Breast epithelium (tissue), 4 donors: ENCODE measurements at regions not wholly inside any gene's neighbourhood (a gene's known extent, or its start where the extent isn't known, plus 50 kb on each side); places are given as distances from the start of the nearest gene placed in this dataset.

Experiments
- DNase-seq, 2 donors: peaks; one replicate each; pipeline ENCODE4 v3.0.0-alpha.2; 2019; ENCODE audit warnings: low spot score in 2 of 2
- H3K27ac ChIP-seq, 2 donors: fragments of 200-600 bp; sonication (generic) in 1 of 2; one replicate each; pipeline ENCODE4 v1.5.1; 2016 to 2019; ENCODE audit warnings: mild to moderate bottlenecking in 1 of 2
- H3K27me3 ChIP-seq, 2 donors: fragments of 200-600 bp; sonication (generic) in 1 of 2; one replicate each; pipeline versions ENCODE4 v1.5.1 to v1.6.0; 2017 to 2019; ENCODE audit warnings: control low read depth in 1 of 2, mild to moderate bottlenecking in 1 of 2
- H3K36me3 ChIP-seq: fragments of 200-600 bp; one replicate; pipeline ENCODE4 v1.5.1; 2019
- H3K4me1 ChIP-seq, 2 donors: fragments of 200-600 bp; sonication (generic); one replicate each; pipeline ENCODE4 v1.5.1; 2016 to 2019; ENCODE audit warnings: control low read depth in 1 of 2
- H3K4me3 ChIP-seq, 3 donors: fragments of 200-600 bp; sonication (generic); 1 replicate in 2 of 3; 2 replicates in 1 of 3; pipeline ENCODE4 v1.5.1; 2016 to 2019; ENCODE audit warnings: mild to moderate bottlenecking in 3 of 3, moderate library complexity in 2 of 3
- H3K9me3 ChIP-seq, 2 donors: fragments of 200-600 bp; sonication (generic) in 1 of 2; one replicate each; pipeline ENCODE4 v1.5.1; 2016 to 2019; ENCODE audit warnings: control low read depth in 1 of 2
- POLR2A ChIP-seq: fragments of 450-650 bp; IDR thresholded peaks from one replicate; pipeline ENCODE4 v1.6.1; 2016; ENCODE audit warnings: antibody characterized with exemption, mild to moderate bottlenecking, moderate library complexity
- POLR2AphosphoS5 ChIP-seq, 3 donors: sonication (generic); formaldehyde crosslinking; IDR thresholded peaks; one replicate each; pipeline ENCODE4 v1.6.1; 2017; ENCODE audit warnings: antibody characterized with exemption in 3 of 3
- intact Hi-C: fragments of 100-400 bp; cut with DNase I; formaldehyde crosslinking; loops from one replicate; pipeline ENCODE4 v1.15.1; 2023; ENCODE audit warnings: low total_unique reads
- TF ChIP-seq, protein P1 (sequence below), 3 donors: fragments of 450-650 bp; IDR thresholded peaks; one replicate each; pipeline ENCODE4 v1.5.1; 2016 to 2017; ENCODE audit warnings: antibody characterized with exemption in 3 of 3, mild to moderate bottlenecking in 3 of 3, moderate library complexity in 3 of 3

DNA sequence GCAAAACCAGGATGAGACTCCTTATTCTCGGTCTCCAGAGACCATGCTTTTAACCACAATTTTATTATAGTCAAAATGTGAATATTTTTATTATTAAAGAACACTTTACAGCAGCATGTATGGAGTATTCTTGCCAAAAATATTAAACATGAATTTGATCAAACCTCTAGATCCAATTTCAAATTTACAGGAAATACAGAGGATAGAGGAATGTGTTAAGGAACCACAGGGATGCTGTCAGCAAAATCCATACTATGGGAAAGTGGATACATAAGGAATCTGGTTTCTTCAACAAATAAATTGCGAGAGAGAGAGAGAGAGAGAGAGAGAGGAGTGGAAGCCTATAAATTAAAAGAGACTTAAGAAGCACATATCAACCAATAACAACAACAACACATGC is 348.2 kb upstream of the NUDT12 start:
- TF ChIP-seq, protein P1, sequence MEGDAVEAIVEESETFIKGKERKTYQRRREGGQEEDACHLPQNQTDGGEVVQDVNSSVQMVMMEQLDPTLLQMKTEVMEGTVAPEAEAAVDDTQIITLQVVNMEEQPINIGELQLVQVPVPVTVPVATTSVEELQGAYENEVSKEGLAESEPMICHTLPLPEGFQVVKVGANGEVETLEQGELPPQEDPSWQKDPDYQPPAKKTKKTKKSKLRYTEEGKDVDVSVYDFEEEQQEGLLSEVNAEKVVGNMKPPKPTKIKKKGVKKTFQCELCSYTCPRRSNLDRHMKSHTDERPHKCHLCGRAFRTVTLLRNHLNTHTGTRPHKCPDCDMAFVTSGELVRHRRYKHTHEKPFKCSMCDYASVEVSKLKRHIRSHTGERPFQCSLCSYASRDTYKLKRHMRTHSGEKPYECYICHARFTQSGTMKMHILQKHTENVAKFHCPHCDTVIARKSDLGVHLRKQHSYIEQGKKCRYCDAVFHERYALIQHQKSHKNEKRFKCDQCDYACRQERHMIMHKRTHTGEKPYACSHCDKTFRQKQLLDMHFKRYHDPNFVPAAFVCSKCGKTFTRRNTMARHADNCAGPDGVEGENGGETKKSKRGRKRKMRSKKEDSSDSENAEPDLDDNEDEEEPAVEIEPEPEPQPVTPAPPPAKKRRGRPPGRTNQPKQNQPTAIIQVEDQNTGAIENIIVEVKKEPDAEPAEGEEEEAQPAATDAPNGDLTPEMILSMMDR (IDR thresholded peaks at IDR 0.05) = no peak
- TF ChIP-seq POLR2AphosphoS5 (IDR thresholded peaks at IDR 0.05) = no peak
- no peak for TF ChIP-seq POLR2A
- no peaks in the 10 kb centered on the region for H3K27me3 ChIP-seq
- no peak overlapping the region for H3K27ac ChIP-seq
- no peaks in the 10 kb centered on the region for H3K4me1 ChIP-seq
- intact Hi-C loops = no loop called here
- H3K36me3 ChIP-seq = no peaks in the 10 kb centered on the region
- no peak for DNase-seq
- no peaks in the 10 kb centered on the region for H3K9me3 ChIP-seq
- no peak overlapping the region for H3K4me3 ChIP-seq

DNA sequence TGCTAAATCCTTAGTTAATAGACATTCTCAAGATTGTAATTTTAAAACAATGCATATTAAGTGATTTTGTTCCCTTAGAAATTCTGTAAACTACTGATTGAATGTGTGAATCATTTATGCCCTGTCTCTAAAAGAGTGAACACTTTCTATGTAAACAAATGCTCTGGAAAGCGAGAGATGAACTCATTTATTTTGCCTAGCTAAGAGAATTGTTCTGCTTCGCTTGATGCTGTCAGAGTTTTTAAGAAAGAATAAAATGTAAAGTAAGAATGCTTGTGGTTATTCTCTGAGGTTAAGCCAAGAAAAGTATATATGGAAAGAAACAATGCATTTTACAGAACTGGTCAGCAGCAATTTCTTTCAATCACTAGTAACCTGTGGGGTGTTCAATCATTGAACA is 347.4 kb upstream of the NUDT12 start:
- Histone ChIP-seq H3K4me1 (no peaks in the 10 kb centered on the region), H3K36me3 (no peaks in the 10 kb centered on the region), H3K9me3 (no peaks in the 10 kb centered on the region), H3K27me3 (no peaks in the 10 kb centered on the region), H3K27ac (no peak overlapping the region), H3K4me3 (no peak overlapping the region)
- TF ChIP-seq, protein P1 (IDR thresholded peaks at IDR 0.05) = no peak
- TF ChIP-seq POLR2AphosphoS5 (IDR thresholded peaks at IDR 0.05) = no peak
- TF ChIP-seq POLR2A = no peak
- no peak for DNase-seq
- intact Hi-C loops = no loop called here

DNA sequence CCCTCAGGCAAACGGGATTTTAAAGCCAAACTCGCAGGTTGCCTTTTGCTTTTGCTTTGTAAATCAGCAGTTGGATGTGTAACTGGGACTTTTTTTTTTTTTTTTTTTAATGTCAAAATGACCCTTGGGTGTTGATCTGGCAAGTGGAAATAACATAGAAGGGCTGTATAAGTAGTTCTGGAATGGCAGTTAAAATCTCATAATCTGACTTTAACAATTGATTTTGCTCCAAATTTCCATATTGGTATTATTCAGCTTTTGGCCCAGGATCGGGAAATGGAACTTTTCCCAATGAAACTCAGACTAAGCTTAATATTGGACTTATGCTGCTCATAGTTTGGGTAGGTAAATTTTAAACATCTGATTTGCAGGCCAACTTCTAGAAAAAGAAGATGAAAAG is 346.8 kb upstream of the NUDT12 start:
- Histone ChIP-seq H3K27me3 (no peaks in the 10 kb centered on the region), H3K4me1 (no peaks in the 10 kb centered on the region), H3K27ac (no peak overlapping the region), H3K4me3 (no peak overlapping the region), H3K36me3 (no peaks in the 10 kb centered on the region), H3K9me3 (no peaks in the 10 kb centered on the region)
- intact Hi-C loops = no loop called here
- TF ChIP-seq, protein P1 (IDR thresholded peaks at IDR 0.05) = no peak
- no peak for TF ChIP-seq POLR2A
- TF ChIP-seq POLR2AphosphoS5 (IDR thresholded peaks at IDR 0.05) = no peak
- no peak for DNase-seq

DNA sequence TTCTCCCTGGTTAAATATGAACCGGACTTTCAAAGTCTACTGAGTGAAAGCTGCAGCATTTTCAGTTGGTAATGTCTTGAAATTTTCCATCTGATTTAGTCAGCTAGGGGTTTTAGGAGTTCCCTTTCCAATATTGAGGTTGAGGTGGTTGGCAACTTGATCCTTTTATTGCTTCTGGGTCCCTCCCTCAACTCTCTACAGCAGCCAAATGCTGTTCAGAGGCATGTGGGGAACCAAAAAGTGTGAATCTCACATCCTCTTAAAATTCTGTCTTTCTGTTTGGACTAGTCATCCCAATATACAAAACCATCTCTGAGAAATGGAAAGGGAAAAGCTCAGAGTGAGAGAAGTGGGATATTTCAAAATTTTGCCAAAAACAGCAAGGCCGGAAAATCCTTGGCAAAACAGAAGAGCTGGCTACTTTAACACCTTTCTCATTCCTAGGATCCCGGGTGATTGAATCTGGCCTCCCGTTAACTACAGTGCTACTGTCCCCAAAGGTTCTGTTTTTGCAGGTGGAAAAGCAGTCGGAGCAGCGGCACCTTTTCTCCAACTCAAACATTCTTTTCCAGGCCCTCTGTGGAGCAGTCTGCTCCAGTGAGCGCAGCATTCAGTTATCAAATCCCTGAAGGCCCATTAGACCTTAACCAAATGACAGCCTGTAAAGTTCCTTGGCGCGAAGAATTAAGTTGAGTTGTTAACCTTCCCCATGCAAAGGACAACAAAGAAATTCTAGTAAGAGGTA is 345.9 kb upstream of the NUDT12 start:
- Histone ChIP-seq H3K4me1 (no peaks in the 10 kb centered on the region), H3K36me3 (no peaks in the 10 kb centered on the region), H3K4me3 (no peak overlapping the region), H3K27ac (no peak overlapping the region), H3K27me3 (no peaks in the 10 kb centered on the region), H3K9me3 (no peaks in the 10 kb centered on the region)
- intact Hi-C loops = no loop called here
- no peak for DNase-seq
- TF ChIP-seq POLR2A = no peak
- TF ChIP-seq, protein P1 (IDR thresholded peaks at IDR 0.05) = no peak
- no peak for TF ChIP-seq POLR2AphosphoS5 (IDR thresholded peaks at IDR 0.05)

DNA sequence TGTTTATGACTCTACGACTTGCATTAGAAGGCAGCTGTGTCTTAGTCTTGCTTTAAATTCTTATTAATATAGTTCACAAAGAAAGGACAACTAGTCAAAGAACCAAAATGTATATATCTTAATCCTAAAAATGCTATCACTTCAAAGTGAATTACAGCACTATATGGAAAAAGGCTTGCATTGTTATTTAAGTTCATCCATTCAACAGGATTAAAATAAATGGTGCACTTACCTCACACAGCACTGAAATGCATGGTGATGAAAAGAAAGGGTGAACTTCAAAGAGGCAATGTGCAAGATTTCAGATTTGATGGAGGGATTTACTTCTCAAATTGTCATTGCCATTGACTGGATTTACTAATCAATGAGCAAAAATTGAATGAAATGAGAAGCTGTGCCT is 344.4 kb upstream of the NUDT12 start:
- no peak for TF ChIP-seq POLR2AphosphoS5 (IDR thresholded peaks at IDR 0.05)
- TF ChIP-seq POLR2A = no peak
- TF ChIP-seq, protein P1 (IDR thresholded peaks at IDR 0.05) = no peak
- Histone ChIP-seq H3K9me3 (no peaks in the 10 kb centered on the region), H3K4me1 (no peaks in the 10 kb centered on the region), H3K36me3 (no peaks in the 10 kb centered on the region), H3K27me3 (no peaks in the 10 kb centered on the region), H3K4me3 (no peak overlapping the region), H3K27ac (no peak overlapping the region)
- intact Hi-C loops = no loop called here
- no peak for DNase-seq
